Hepatocyte (in vitro differentiated cells): ENCODE measurements at regions not wholly inside any gene's neighbourhood (a gene's known extent, or its start where the extent isn't known, plus 50 kb on each side); places are given as distances from the start of the nearest gene placed in this dataset.
A peak's percentile ranks its signal among the peaks of the same experiment; 100 is the strongest.

Experiments used
- DNase-seq: peaks from one replicate; pipeline ENCODE4 v3.0.0-alpha.2; 2016; ENCODE audit warnings: low spot score
- H2AFZ ChIP-seq: fragments of 200-600 bp; sonication (generic); 2 replicates; pipeline ENCODE4 v1.6.0; 2016; ENCODE audit warnings: antibody characterized with exemption, mild to moderate bottlenecking
- H3K27ac ChIP-seq: fragments of 200-600 bp; sonication (generic); 2 replicates; pipeline ENCODE4 v1.5.1; 2016; ENCODE audit warnings: mild to moderate bottlenecking
- H3K27me3 ChIP-seq: fragments of 200-600 bp; sonication (generic); 2 replicates; pipeline ENCODE4 v1.6.1; 2016
- H3K36me3 ChIP-seq: fragments of 200-600 bp; sonication (generic); replicated peaks from 2 replicates; pipeline ENCODE4 v1.5.1; 2016; ENCODE audit warnings: low read depth; ENCODE audit not compliant: insufficient read depth
- H3K4me1 ChIP-seq: fragments of 200-600 bp; sonication (generic); 2 replicates; pipeline ENCODE4 v1.5.1; 2016; ENCODE audit warnings: mild to moderate bottlenecking, moderate library complexity; ENCODE audit not compliant: insufficient read depth
- H3K4me2 ChIP-seq: fragments of 200-600 bp; sonication (generic); 2 replicates; pipeline ENCODE4 v1.6.0; 2016
- H3K4me3 ChIP-seq: fragments of 200-600 bp; sonication (generic); 2 replicates; pipeline ENCODE4 v1.5.1; 2016; ENCODE audit warnings: mild to moderate bottlenecking
- H3K79me2 ChIP-seq: fragments of 200-600 bp; sonication (generic); 2 replicates; pipeline ENCODE4 v1.6.0; 2017; ENCODE audit warnings: mild to moderate bottlenecking
- H3K9me2 ChIP-seq: fragments of 200-600 bp; sonication (generic); replicated peaks from 2 replicates; pipeline ENCODE4 v1.6.0; 2017; ENCODE audit warnings: mild to moderate bottlenecking; ENCODE audit not compliant: insufficient read depth
- H3K9me3 ChIP-seq: fragments of 200-600 bp; sonication (generic); 2 replicates; pipeline ENCODE4 v1.5.1; 2016; ENCODE audit warnings: low read depth, mild to moderate bottlenecking
- H4K20me1 ChIP-seq: fragments of 200-600 bp; sonication (generic); 2 replicates; pipeline ENCODE4 v1.6.0; 2016; ENCODE audit warnings: mild to moderate bottlenecking; ENCODE audit not compliant: insufficient read depth, poor library complexity, severe bottlenecking
- CTCF ChIP-seq: fragments of 200-600 bp; sonication (generic); IDR thresholded peaks from 2 replicates; pipeline ENCODE4 v1.5.1; 2016; ENCODE audit warnings: antibody characterized with exemption, mild to moderate bottlenecking; ENCODE audit not compliant: poor library complexity
- EZH2 ChIP-seq: fragments of 200-600 bp; sonication (generic); IDR thresholded peaks from 2 replicates; pipeline ENCODE4 v1.6.1; 2016; ENCODE audit warnings: antibody characterized with exemption, mild to moderate bottlenecking, borderline replicate concordance
- EZH2phosphoT487 ChIP-seq: fragments of 200-600 bp; sonication (generic); IDR thresholded peaks from one replicate; pipeline ENCODE4 v1.6.1; 2018; ENCODE audit warnings: antibody characterized with exemption, mild to moderate bottlenecking, low read depth, moderate library complexity; ENCODE audit not compliant: unreplicated experiment, severe bottlenecking
- WGBS: methylation state at CpG from one replicate; pipeline ENCODE4 v1.1.6; 2016; ENCODE audit warnings: low lambda C conversion rate; ENCODE audit errors: missing lambda C conversion rate; 5-methylcytosine and 5-hydroxymethylcytosine counted together

- peak overlapping the region; percentile 61 for H3K4me2 ChIP-seq
- peak overlapping the region; percentile 69 for H3K27ac ChIP-seq
- no peak for TF ChIP-seq CTCF
- no peak for TF ChIP-seq EZH2
- TF ChIP-seq EZH2phosphoT487: no peak
- H4K20me1 ChIP-seq: no peaks in the 10 kb centered on the region
- no peaks in the 10 kb centered on the region for H3K27me3 ChIP-seq
- DNase-seq: peak; percentile 6
- H3K9me2 ChIP-seq: no peaks in the 10 kb centered on the region
- 63% methylated on average over 2 of the region's 2 CpGs for WGBS
- H3K4me3 ChIP-seq: no peak overlapping the region
- peaks cover 5% of the 10 kb centered on the region for H3K4me1 ChIP-seq
- no peak overlapping the region for H2AFZ ChIP-seq
- no peaks in the 10 kb centered on the region for H3K36me3 ChIP-seq
- H3K9me3 ChIP-seq: peaks cover 3% of the 10 kb centered on the region
- no peaks in the 10 kb centered on the region for H3K79me2 ChIP-seq
Measured at GRCh38 chr12:87728931-87729593, 300.1 kb downstream of the C12orf50 start.

- TF ChIP-seq EZH2: no peak
- no peak for TF ChIP-seq CTCF
- TF ChIP-seq EZH2phosphoT487: no peak
- H3K4me1 ChIP-seq: no peaks in the 10 kb centered on the region
- DNase-seq: no peak
- no peaks in the 10 kb centered on the region for H4K20me1 ChIP-seq
- H3K27ac ChIP-seq: no peak overlapping the region
- no peaks in the 10 kb centered on the region for H3K9me3 ChIP-seq
- no peaks in the 10 kb centered on the region for H3K36me3 ChIP-seq
- 82% methylated on average over 3 of the region's 3 CpGs for WGBS
- H3K4me2 ChIP-seq: no peak overlapping the region
- no peak overlapping the region for H3K4me3 ChIP-seq
- H3K79me2 ChIP-seq: no peaks in the 10 kb centered on the region
- no peaks in the 10 kb centered on the region for H3K9me2 ChIP-seq
- no peak overlapping the region for H2AFZ ChIP-seq
- no peaks in the 10 kb centered on the region for H3K27me3 ChIP-seq
Measured at GRCh38 chr12:87720967-87721366, 308.2 kb downstream of the C12orf50 start.

- Histone ChIP-seq H3K4me1 (no peaks in the 10 kb centered on the region), H2AFZ (no peak overlapping the region), H3K4me2 (no peak overlapping the region), H3K27me3 (no peaks in the 10 kb centered on the region), H3K27ac (no peak overlapping the region), H4K20me1 (no peaks in the 10 kb centered on the region), H3K36me3 (no peaks in the 10 kb centered on the region), H3K4me3 (no peak overlapping the region), H3K79me2 (no peaks in the 10 kb centered on the region), H3K9me2 (no peaks in the 10 kb centered on the region), H3K9me3 (no peaks in the 10 kb centered on the region)
- TF ChIP-seq EZH2phosphoT487: no peak
- TF ChIP-seq EZH2: no peak
- TF ChIP-seq CTCF: no peak
- 82% methylated on average over 5 of the region's 5 CpGs for WGBS
- no peak for DNase-seq
Measured at GRCh38 chr12:87704374-87704773, 324.8 kb downstream of the C12orf50 start.
